GM18507 (cell line): ENCODE measurements at regions not wholly inside any gene's neighbourhood (a gene's known extent, or its start where the extent isn't known, plus 50 kb on each side); places are given as distances from the start of the nearest gene placed in this dataset.

ENCODE experiments used
- DNase-seq: peaks from one replicate; pipeline ENCODE4 v3.0.0; 2011; ENCODE audit warnings: low read depth; ENCODE audit not compliant: insufficient read length; ENCODE audit errors: extremely low spot score
- FAIRE-seq: peaks from 2 replicates; lab custom pipeline; 2011; peaks lifted over from hg19 to GRCh38; lab: Jason Lieb, UNC

DNA sequence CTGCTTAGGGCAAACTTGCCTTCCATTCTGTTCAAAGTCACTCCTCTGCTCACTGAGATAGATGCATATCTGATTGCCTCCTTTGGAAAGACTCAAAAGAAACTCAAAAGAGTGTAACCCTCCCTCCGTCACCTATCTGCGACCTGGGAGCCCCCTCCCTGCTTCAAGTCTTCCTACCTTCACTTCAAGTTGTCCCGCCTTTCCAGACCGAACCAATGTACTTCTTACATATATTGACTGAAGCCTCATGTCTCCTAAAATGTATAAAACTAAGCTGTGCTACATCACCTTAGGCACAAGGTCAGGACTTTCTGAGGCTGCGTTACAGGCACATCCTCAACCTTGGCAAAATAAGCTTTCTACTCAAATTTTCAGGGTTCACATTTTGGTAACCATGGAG is 77.4 kb upstream of the C1GALT1 start:
- DNase-seq (no peak), FAIRE-seq (no peak)

DNA sequence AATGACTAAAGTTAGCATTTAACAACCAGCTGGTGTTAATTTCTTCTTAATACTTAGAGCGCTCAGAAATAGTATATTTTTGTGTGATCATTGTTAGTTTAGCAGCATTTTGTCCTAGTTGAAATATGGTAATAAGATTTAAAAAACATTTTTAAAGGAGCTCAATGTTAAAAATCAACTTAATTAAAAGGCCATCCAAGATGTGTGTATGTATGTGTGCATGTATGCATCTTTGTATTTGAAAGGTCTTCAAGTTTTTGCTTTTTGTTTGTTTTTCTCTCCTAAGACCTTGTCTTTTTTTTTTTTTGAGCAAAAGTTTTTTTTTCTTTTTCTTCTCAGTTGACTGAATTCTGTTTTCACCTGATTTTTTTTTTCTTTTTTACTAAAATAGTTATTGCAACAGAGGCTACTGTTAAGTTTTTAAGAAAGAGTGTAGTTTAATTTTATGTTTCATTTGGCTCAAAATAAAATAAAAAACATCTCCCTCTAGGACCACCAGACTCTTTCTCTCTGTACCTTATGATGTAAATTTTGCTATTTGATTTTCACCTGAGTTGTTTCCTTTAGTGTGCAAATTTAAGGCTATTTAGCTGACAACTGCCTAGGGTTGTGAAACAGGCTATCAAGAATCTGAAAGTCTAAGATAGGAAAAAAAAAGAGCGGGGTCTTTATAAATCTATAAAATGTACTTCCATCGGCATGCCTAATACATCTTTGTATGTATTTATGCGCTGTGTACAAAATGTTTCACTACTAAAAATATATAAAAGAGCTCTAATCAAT is 76.4 kb upstream of the C1GALT1 start:
- DNase-seq (no peak), FAIRE-seq (no peak)

DNA sequence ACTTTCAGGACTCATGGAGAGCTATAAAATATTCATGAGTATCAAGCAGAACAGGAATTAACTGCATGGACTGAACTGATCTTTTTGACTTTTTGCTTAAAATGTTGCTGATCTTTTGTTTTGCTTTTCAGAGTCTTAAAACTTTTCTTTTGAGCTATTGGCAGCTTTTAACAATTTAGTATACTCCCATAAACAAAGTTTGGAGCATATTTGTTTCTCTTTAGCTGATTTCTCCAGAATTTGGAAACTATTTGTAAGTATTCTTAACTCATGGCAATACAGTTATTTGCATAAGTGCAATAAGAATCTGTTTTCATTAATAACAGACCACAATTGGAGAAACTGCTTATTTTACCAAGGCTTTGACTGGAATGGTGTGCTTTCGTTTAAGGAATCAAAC is 73.4 kb upstream of the C1GALT1 start:
- no peak for DNase-seq
- no peak for FAIRE-seq

DNA sequence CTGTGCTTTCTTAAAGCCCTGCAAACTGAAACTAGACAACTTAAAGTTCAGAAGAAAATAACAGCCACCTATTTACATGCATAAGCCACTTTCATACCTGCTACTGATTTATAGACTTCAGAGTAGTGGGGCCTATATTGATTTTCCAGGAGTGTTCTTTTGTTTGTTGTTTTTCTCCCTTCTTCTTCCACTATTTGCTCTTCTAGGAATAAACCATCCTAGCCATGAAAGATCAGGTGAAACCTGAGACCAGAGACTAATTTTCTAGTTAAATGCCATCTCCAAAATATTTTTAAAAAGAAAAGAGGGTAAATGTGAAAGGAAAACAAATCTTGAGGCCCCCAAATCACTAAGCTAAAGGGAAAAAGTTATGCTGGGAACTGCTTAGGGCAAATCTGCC is 72.4 kb upstream of the C1GALT1 start:
- no peak for DNase-seq
- FAIRE-seq = no peak

DNA sequence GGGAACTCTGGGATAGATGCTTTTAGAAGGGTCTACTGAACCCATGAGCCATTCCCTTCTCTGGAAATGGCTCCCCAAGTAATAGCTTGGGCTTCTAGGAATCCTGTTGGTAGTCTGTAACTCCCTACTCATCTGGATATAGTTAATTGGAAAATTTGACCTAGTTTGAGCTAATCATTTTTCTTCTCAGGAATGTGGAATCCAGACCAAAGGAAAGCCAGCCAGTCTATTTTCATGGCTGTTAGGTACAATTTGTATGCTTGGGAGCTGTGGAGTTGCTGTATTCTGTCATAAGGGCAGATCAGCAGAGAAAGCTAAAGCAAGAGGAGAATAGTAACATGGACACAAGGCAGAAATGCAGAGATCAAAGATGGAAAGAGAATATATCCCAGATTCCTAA is 71.6 kb upstream of the C1GALT1 start:
- DNase-seq = no peak
- FAIRE-seq = no peak

DNA sequence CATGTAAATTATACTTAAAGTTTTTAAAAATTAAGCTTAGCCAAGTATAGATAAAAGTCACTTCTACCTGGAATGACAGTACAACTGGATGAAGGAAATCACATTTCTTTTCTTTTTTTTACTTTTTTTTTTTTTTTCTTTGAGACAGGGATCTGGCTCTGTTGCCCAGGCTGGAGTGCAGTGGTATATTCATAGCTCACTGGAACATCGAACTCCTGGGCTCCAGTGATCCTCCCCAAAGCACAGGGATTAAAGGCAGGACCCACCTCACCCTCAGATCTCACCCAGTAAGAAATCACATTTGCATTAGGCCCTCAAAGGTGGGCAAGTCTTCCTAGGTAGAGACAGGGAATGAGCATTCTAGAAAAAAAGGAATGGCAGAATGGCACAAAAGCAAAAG is 69.5 kb upstream of the C1GALT1 start:
- DNase-seq (no peak), FAIRE-seq (no peak)

DNA sequence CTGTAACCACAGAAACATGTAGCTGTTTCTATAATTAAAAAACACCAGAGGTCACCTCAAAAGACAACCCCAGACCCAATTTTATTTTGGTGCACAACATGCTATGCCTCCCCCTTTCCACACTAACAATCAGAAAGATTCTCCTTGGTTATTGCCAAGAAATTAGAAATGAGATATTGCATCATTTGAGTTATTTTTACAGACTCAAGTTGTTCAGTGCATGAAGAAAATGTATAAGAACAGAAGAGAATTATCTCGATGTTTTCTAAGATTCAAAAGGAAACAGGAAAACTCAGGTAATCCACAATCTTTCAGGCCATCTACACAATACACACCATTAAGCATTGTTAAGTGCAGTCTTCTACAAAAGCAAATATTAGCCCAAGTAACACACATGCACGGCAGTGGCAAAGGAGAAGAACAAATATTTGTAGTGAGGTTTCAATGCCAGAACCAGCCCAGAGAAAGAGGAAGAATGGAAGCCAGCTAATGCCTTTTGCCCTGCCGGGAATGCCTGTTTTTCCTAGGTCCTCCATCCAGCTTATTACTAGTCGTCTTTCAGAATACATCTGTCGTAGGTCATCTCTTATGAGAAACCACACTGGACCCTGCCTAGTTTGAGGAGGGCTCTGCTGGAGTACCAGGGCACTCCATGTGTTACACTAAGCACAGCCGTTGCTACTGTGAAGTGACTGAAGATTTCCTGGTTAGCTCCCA is 67.6 kb upstream of the C1GALT1 start:
- DNase-seq = no peak
- FAIRE-seq = no peak

DNA sequence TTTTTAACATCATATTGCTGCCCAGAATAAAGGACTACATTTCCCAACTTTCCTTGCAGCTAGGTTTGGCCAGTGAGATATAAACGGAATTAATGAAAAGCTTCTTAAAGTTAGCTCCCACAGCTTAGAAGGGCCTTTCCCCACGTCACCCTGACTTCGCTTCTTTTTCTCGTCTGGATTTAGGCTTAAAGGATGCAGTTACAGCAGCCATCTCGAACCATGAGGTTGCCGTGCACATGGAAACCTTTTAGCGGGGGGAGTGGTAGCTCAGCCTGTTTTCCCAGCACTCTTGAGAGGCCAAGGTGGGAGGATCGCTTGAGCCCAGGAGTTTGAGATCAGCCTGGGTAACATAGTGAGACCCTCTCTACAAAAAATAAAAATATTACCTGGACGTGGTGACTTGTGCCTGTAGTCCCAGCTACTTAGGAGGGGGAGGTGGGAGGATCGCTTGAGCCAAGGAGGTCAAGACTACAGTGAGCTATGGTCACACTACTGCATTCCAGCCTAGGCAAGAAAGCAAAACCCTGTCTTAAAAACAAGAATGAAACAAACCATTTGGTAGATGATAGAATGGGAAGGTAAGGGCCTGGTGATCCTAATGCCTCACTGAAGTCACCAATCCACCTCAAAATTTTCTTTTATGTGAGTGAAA is 64.3 kb upstream of the C1GALT1 start:
- DNase-seq = no peak
- FAIRE-seq = no peak

DNA sequence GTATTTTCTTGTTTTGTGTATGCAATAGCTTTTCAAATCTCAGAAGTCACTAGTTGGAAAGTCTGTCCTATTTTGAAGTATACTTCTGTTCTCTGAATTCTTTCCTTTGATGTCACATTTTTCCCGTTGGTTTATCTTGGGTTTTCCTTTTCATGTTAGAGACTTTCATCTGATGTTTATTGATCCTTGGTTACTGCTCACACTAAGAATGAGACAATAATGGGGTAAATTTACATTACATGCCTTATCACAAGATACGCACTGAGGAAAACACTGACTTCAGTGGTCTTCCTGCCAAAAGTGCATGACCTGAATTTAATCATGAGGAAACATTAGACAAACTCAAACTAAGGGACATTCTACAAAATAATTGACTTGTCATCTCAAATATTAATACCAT is 63.5 kb upstream of the C1GALT1 start:
- DNase-seq = no peak
- FAIRE-seq = no peak

DNA sequence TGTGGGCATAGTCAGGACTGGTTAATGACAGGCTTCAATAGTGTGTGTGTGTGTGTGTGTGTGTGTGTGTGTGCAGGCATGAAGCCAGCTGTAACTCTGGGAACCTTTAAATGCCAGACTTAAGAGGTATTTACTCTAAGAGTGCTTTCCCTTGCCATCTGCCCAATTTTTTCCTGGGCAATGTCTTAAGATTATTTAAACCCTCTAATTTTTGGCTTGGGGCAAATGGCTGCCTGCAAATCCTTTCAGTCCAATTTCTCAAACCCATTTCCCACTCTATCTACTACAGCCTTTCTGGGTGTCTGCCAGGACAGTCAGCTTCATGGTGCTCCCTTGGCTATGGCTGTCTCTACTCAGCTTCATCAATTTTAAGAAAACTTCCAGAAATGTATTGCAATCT is 62.6 kb upstream of the C1GALT1 start:
- no peak for DNase-seq
- no peak for FAIRE-seq

DNA sequence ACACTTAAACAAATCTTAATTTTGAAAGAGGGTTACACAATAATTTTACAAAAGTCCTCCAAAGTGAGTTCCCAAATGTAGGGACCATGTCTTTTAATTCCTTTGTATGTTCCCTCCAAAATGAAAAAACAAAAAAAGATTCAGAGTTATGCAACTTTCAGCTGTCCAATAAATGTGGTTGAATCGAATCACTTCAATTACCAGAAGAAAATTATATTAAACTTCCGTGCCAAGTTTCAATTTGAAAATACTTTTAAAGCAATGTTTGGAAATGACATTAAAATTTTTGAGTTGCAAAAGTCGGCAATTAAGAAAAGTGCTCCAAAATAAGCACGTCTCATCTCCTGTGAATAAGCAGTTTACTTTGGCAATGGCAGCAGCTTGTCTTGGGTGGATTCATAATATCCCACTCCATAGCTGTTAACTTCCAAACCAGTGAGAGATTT is 60.3 kb upstream of the C1GALT1 start:
- FAIRE-seq = no peak
- DNase-seq = no peak

DNA sequence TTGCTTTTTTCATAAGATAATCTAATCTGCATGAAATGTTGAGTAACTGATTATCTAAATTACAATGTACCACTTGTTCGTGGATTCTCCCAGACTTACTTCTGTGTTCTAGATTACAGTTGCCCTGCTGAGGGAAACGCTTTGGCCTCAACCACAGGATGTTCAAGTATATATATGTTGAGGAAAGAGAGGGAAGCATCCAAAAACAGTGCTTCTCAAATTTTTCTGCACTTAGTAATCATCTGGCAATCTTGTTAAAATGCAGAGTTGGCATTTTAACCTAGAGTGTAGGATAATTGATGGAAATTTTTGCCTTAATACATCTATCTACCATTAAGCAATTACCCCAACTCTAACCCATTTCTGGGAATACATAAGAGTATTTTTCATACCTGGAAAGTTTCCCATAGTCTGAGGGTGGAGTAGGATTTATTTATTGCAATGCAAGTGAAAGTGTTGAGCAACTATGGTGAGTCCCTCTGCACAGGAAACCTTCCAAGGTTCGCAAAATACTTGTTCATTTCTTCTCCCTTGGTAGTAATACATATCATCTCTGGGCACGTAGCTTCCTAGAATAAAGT is 59.6 kb upstream of the C1GALT1 start:
- FAIRE-seq (no peak), DNase-seq (no peak)

DNA sequence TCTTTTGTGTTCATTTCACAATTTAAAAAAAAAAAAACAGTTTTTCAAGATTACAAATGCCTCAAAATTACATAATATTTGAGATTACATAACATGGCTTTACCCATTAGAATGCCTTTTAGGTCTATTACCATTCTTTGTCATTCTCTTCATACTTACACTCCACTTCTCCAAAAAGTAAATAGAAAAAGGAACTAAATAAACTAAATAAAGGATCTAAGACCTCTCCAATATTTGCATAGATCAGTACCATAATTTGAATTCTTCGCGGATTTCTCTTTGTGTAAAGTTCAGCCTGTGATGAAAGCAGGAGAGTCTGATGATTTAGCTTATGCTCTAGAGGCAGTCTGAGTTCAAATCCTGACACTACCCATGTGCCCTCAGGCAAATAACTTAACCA is 56.4 kb upstream of the C1GALT1 start:
- FAIRE-seq (no peak), DNase-seq (no peak)

DNA sequence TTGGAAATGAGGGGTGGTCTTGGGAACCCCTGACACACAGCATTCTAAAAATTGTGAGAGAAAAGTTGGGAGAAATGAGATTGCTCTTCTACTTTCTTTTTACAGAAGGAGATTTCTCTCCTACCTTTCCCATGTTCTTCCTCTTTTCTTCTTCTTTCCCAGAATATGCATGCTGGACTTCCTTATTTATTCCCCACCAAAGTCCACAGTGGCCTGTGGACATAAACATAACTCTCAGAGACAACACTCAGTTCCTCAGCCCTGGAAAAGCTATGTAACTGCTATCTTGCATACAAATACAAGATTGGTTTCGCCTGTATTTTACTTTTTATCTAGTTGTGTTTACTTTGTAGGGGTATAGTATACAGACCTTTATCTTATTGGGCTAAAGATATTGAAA is 54.6 kb upstream of the C1GALT1 start:
- DNase-seq = no peak
- FAIRE-seq = no peak

DNA sequence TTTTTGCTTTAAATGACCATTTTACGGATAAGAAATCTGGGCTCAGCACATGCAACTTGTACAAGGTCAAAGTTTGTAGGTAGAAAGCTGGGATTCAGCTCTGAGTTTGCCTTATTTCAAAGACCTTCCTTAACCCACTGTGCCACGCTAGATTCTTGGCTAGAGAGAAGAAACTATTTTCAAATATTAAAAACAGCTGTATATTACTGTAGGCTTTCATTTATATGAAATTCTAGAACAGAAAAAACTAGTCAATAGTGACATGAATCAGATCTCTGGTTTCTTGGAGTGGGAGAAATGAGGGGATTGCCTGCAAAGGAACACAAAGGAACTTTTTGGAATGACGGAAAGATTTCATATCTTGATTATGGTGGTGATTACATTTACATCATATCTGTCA is 53.0 kb upstream of the C1GALT1 start:
- no peak for DNase-seq
- FAIRE-seq = no peak

DNA sequence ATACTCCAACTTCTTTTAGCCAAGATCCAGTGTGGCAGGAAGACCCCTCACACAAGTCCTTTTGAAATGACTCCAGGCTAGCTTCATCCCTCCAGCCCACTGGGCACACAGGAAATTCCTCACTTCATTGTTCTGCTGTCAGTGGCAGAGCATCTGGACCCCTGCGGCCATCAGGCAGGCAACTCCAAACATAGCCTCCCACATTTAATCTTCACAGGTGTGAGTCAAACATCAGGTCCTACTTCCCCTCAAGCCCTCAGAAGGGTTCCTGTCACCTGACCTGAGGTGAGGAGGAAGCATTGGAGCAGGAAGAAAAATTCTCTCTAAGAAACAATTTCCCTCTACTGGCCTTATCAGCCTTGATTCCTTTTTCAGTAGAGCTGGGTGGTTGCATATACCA is 51.1 kb upstream of the C1GALT1 start:
- no peak for DNase-seq
- FAIRE-seq = no peak
